ENCODE measurements at regions not wholly inside any gene's neighbourhood (a gene's known extent, or its start where the extent isn't known, plus 50 kb on each side); places are given as distances from the start of the nearest gene placed in this dataset.
"Not testable (repeated sequence)": the region's sequence is repeated elsewhere in the genome, so short reads cannot be mapped to it uniquely, and the experiment has no call there.

- TF ChIP-seq POLR2A (IDR thresholded peaks at IDR 0.05; ENCODE audit: low read depth, low read length); EZH2 (IDR thresholded peaks at IDR 0.05; ENCODE audit: borderline replicate concordance, low read depth, low read length, severe bottlenecking): not testable (repeated sequence)
Observed at GRCh38 chr1:221051391-221051790, 172.1 kb downstream of the HLX start.
